ENCODE measurements at regions not wholly inside any gene's neighbourhood (a gene's known extent, or its start where the extent isn't known, plus 50 kb on each side); places are given as distances from the start of the nearest gene placed in this dataset.

GRCh38 chr7:25613912-25614311, 385.6 kb upstream of the NPVF start:
- TF ChIP-seq CTCF (conservative IDR thresholded peaks at IDR 0.05; ENCODE audit: low read depth, low read length) (no peak), EZH2 (IDR thresholded peaks at IDR 0.05; ENCODE audit: borderline replicate concordance, low read depth, low read length, poor library complexity, severe bottlenecking) (no peak)
